ENCODE measurements at regions not wholly inside any gene's neighbourhood (a gene's known extent, or its start where the extent isn't known, plus 50 kb on each side); places are given as distances from the start of the nearest gene placed in this dataset.

- ChIA-PET CTCF (no interaction called here), POLR2A (no interaction called here)
- no peak for TF ChIP-seq FOXA1 (IDR thresholded peaks at IDR 0.05)
- TF ChIP-seq ARNT (IDR thresholded peaks at IDR 0.05): no peak
- TF ChIP-seq SUZ12 (IDR thresholded peaks at IDR 0.05): no peak
- TF ChIP-seq NFRKB (IDR thresholded peaks at IDR 0.05): no peak
- TF ChIP-seq SP1 (IDR thresholded peaks at IDR 0.05): no peak
- no peak for TF ChIP-seq FOXM1 (IDR thresholded peaks at IDR 0.05; ENCODE audit: borderline replicate concordance)
- DNase-seq (ENCODE audit: extremely low spot score): no peak
Observed at GRCh38 chr3:105170423-105170822, 196.3 kb upstream of the ALCAM start.

GRCh38 chr3:105174017-105174615 lies 192.6 kb upstream of the ALCAM start:
- TF ChIP-seq SP1 (IDR thresholded peaks at IDR 0.05) (no peak), L3MBTL2 (conservative IDR thresholded peaks at IDR 0.05) (no peak), TARDBP (IDR thresholded peaks at IDR 0.05) (no peak), FOXK2 (IDR thresholded peaks at IDR 0.05) (no peak), FOXM1 (IDR thresholded peaks at IDR 0.05; ENCODE audit: borderline replicate concordance) (no peak)
- CTCF ChIA-PET: interaction anchor here (0.5 kb wide), 1 partner anchor 44 kb away, joined by 3 read pairs; no protein-coding TSS in a partner anchor
- DNase-seq (ENCODE audit: extremely low spot score): no peak
- POLR2A ChIA-PET: no interaction called here

DNA sequence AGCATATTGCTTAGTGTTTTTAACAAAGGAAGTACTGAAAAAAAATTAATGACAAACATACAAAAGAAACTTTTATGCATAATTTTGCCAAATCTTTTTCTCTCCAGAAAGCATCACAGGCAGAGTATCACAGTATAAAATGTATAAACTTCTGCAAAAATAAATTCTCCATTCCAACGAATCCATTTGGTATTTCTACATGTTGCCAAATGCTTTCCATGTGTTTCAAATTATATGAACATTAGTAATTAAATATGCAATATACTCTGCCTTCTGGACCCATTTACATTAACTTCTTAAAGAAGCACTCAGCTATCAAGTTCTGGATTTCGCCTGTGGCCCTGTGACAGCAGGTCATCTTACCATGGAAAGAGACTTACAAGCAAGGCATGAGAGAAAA lies 189.1 kb upstream of the ALCAM start:
- CTCF ChIA-PET: no interaction called here
- no peak for DNase-seq (ENCODE audit: extremely low spot score)
- POLR2A ChIA-PET: no interaction called here
- TF ChIP-seq FOXA1 (IDR thresholded peaks at IDR 0.05) (no peak), BHLHE40 (IDR thresholded peaks at IDR 0.05; ENCODE audit: borderline replicate concordance) (no peak), SP1 (IDR thresholded peaks at IDR 0.05) (no peak), NFRKB (IDR thresholded peaks at IDR 0.05) (no peak), ELF4 (IDR thresholded peaks at IDR 0.05) (no peak), ARNT (IDR thresholded peaks at IDR 0.05) (no peak), CTBP1 (IDR thresholded peaks at IDR 0.05; ENCODE audit: borderline replicate concordance) (no peak), PKNOX1 (IDR thresholded peaks at IDR 0.05) (no peak), FOXK2 (IDR thresholded peaks at IDR 0.05) (no peak)

- no peak for DNase-seq (ENCODE audit: extremely low spot score)
- TF ChIP-seq SP1 (IDR thresholded peaks at IDR 0.05): no peak
- TF ChIP-seq ARNT (IDR thresholded peaks at IDR 0.05): no peak
- no peak for TF ChIP-seq ZNF384 (IDR thresholded peaks at IDR 0.05)
- no peak for TF ChIP-seq FOXA1 (IDR thresholded peaks at IDR 0.05)
- TF ChIP-seq FOXK2 (IDR thresholded peaks at IDR 0.05): no peak
- TF ChIP-seq ELF4 (IDR thresholded peaks at IDR 0.05): no peak
- TF ChIP-seq SUZ12 (IDR thresholded peaks at IDR 0.05): no peak
- no peak for TF ChIP-seq NFRKB (IDR thresholded peaks at IDR 0.05)
- no peak for TF ChIP-seq TARDBP (IDR thresholded peaks at IDR 0.05)
- TF ChIP-seq L3MBTL2 (conservative IDR thresholded peaks at IDR 0.05): no peak
- no peak for TF ChIP-seq FOXM1 (IDR thresholded peaks at IDR 0.05; ENCODE audit: borderline replicate concordance)
- CTCF ChIA-PET: no interaction called here
- POLR2A ChIA-PET: no interaction called here
Observed at GRCh38 chr3:105187344-105187743, 179.4 kb upstream of the ALCAM start.

GRCh38 chr3:105195260-105195659 lies 171.4 kb upstream of the ALCAM start:
- ChIA-PET CTCF (no interaction called here), POLR2A (no interaction called here)
- no peak for TF ChIP-seq ARNT (IDR thresholded peaks at IDR 0.05)
- no peak for TF ChIP-seq HDGF (IDR thresholded peaks at IDR 0.05; ENCODE audit: borderline replicate concordance)
- no peak for DNase-seq (ENCODE audit: extremely low spot score)

GRCh38 chr3:105197863-105198262 lies 168.8 kb upstream of the ALCAM start:
- no peak for DNase-seq (ENCODE audit: extremely low spot score)
- CTCF ChIA-PET: no interaction called here
- no peak for TF ChIP-seq HDGF (IDR thresholded peaks at IDR 0.05; ENCODE audit: borderline replicate concordance)
- POLR2A ChIA-PET: no interaction called here

GRCh38 chr3:105199217-105199616 lies 167.5 kb upstream of the ALCAM start:
- no peak for DNase-seq (ENCODE audit: extremely low spot score)
- POLR2A ChIA-PET: no interaction called here
- CTCF ChIA-PET: interaction anchor here (0.5 kb wide), 1 partner anchor 1497 kb away, joined by 3 read pairs; no protein-coding TSS in a partner anchor
- TF ChIP-seq ARNT (IDR thresholded peaks at IDR 0.05) (no peak), CTBP1 (IDR thresholded peaks at IDR 0.05; ENCODE audit: borderline replicate concordance) (no peak), BHLHE40 (IDR thresholded peaks at IDR 0.05; ENCODE audit: borderline replicate concordance) (no peak), FOXM1 (IDR thresholded peaks at IDR 0.05; ENCODE audit: borderline replicate concordance) (no peak), SP1 (IDR thresholded peaks at IDR 0.05) (no peak), ZNF384 (IDR thresholded peaks at IDR 0.05) (no peak), PKNOX1 (IDR thresholded peaks at IDR 0.05) (no peak), TARDBP (IDR thresholded peaks at IDR 0.05) (no peak), FOXK2 (IDR thresholded peaks at IDR 0.05) (no peak), FOXA1 (IDR thresholded peaks at IDR 0.05) (no peak), SUZ12 (IDR thresholded peaks at IDR 0.05) (no peak), NFRKB (IDR thresholded peaks at IDR 0.05) (no peak), LEF1 (IDR thresholded peaks at IDR 0.05; ENCODE audit: borderline replicate concordance) (no peak), L3MBTL2 (conservative IDR thresholded peaks at IDR 0.05) (no peak), HDGF (IDR thresholded peaks at IDR 0.05; ENCODE audit: borderline replicate concordance) (no peak), ELF4 (IDR thresholded peaks at IDR 0.05) (no peak)

GRCh38 chr3:105210141-105210540 lies 156.6 kb upstream of the ALCAM start:
- CTCF ChIA-PET: no interaction called here
- TF ChIP-seq L3MBTL2 (conservative IDR thresholded peaks at IDR 0.05) (no peak), TARDBP (IDR thresholded peaks at IDR 0.05) (no peak), HDGF (IDR thresholded peaks at IDR 0.05; ENCODE audit: borderline replicate concordance) (no peak), ELF4 (IDR thresholded peaks at IDR 0.05) (no peak), SP1 (IDR thresholded peaks at IDR 0.05) (no peak), LEF1 (IDR thresholded peaks at IDR 0.05; ENCODE audit: borderline replicate concordance) (no peak), SUZ12 (IDR thresholded peaks at IDR 0.05) (no peak), ARNT (IDR thresholded peaks at IDR 0.05) (no peak), NFRKB (IDR thresholded peaks at IDR 0.05) (no peak), FOXM1 (IDR thresholded peaks at IDR 0.05; ENCODE audit: borderline replicate concordance) (no peak), BHLHE40 (IDR thresholded peaks at IDR 0.05; ENCODE audit: borderline replicate concordance) (no peak), FOXK2 (IDR thresholded peaks at IDR 0.05) (no peak), ZNF384 (IDR thresholded peaks at IDR 0.05) (no peak)
- POLR2A ChIA-PET: no interaction called here
- DNase-seq (ENCODE audit: extremely low spot score): no peak

All from HEK293T (cell line).